ENCODE measurements at regions not wholly inside any gene's neighbourhood (a gene's known extent, or its start where the extent isn't known, plus 50 kb on each side); places are given as distances from the start of the nearest gene placed in this dataset.

- TF ChIP-seq THAP9 (CRISPR knock-in tag; IDR thresholded peaks at IDR 0.05; ENCODE audit: borderline replicate concordance) = no peak
- TF ChIP-seq ARNT (IDR thresholded peaks at IDR 0.05) = no peak
- TF ChIP-seq CTCF (CRISPR knock-in tag; IDR thresholded peaks at IDR 0.05) = peak; percentile 49
- TF ChIP-seq NCOR1 (IDR thresholded peaks at IDR 0.05; ENCODE audit: borderline replicate concordance, low read length) = no peak
- no peak for TF ChIP-seq FOXO1 (CRISPR knock-in tag; IDR thresholded peaks at IDR 0.05)
- TF ChIP-seq YY1 (IDR thresholded peaks at IDR 0.05; ENCODE audit: insufficient read depth, insufficient replicate concordance, low read depth, low read length) = no peak
- no peak for TF ChIP-seq REST (IDR thresholded peaks at IDR 0.05; ENCODE audit: borderline replicate concordance in 1 of 2, low read depth in 1 of 2, low read length in 2 of 2)
- TF ChIP-seq HNF1A (IDR thresholded peaks at IDR 0.05; ENCODE audit: low read depth) = no peak
- TF ChIP-seq HNF1A (CRISPR knock-in tag; IDR thresholded peaks at IDR 0.05; ENCODE audit: borderline replicate concordance) = no peak
- TF ChIP-seq TEF (CRISPR knock-in tag; IDR thresholded peaks at IDR 0.05) = no peak
Observed at GRCh38 chr5:20833081-20833627, 845.2 kb upstream of the CDH18 start.
